K562 (cell line): ENCODE measurements at regions not wholly inside any gene's neighbourhood (a gene's known extent, or its start where the extent isn't known, plus 50 kb on each side); places are given as distances from the start of the nearest gene placed in this dataset.

Experiments
- CBX3 ChIP-seq, 2 experiments: IDR thresholded peaks; 1 replicate in 1 of 2; 2 replicates in 1 of 2; pipeline ENCODE4 v1.6.1; 2012; ENCODE audit warnings: inconsistent platforms in 2 of 2, low read length in 2 of 2, borderline replicate concordance in 1 of 2, control low read depth in 1 of 2
- CTCF ChIP-seq, 3 experiments: IDR thresholded peaks in 2 of 3; conservative IDR thresholded peaks in 1 of 3; 2 replicates each; pipeline ENCODE4 v1.5.1; 2011 to 2012; ENCODE audit warnings: low read length in 3 of 3, mild to moderate bottlenecking in 3 of 3, control low read depth in 2 of 3, improper control_type of control experiment in 1 of 3, inconsistent platforms in 1 of 3, low read depth in 1 of 3, mixed read lengths in 1 of 3, moderate library complexity in 1 of 3; ENCODE audit not compliant: insufficient read depth in 2 of 3
- ERF ChIP-seq: fragments of 450-650 bp; formaldehyde crosslinking; IDR thresholded peaks from 2 replicates; pipeline ENCODE4 v1.4.0; 2020; ENCODE audit warnings: mild to moderate bottlenecking, mixed read lengths
- FOXJ3 ChIP-seq: sonication (generic); formaldehyde crosslinking; IDR thresholded peaks from 2 replicates; pipeline ENCODE4 v1.4.0; 2020; ENCODE audit warnings: mild to moderate bottlenecking, missing genetic modification reagents
- JUND ChIP-seq, 2 experiments: IDR thresholded peaks; 2 replicates in 1 of 2; 3 replicates in 1 of 2; pipeline ENCODE4 v1.6.1; 2011; ENCODE audit warnings: borderline replicate concordance in 2 of 2, low read depth in 2 of 2, low read length in 2 of 2, improper control_type of control experiment in 1 of 2, missing biosample characterization in 1 of 2, missing genetic modification characterization in 1 of 2, missing genetic modification reagents in 1 of 2
- KHSRP ChIP-seq: fragments of 450-650 bp; IDR thresholded peaks from 2 replicates; pipeline ENCODE4 v1.6.1; 2017
- MYBL2 ChIP-seq, 2 experiments: fragments of 450-650 bp in 1 of 2; sonication (generic) in 1 of 2; formaldehyde crosslinking in 1 of 2; IDR thresholded peaks; 2 replicates each; pipeline versions ENCODE4 v1.6.1 to v1.8.1; 2017 to 2022; ENCODE audit warnings: borderline replicate concordance in 1 of 2, inconsistent platforms in 1 of 2, low read depth in 1 of 2, mild to moderate bottlenecking in 1 of 2, missing genetic modification reagents in 1 of 2, moderate library complexity in 1 of 2
- NCOR1 ChIP-seq: fragments of 450-650 bp; IDR thresholded peaks from 2 replicates; pipeline ENCODE4 v1.6.1; 2016; ENCODE audit warnings: mild to moderate bottlenecking, moderate library complexity
- POLR2A ChIP-seq: fragments of 450-650 bp; conservative IDR thresholded peaks from 2 replicates; pipeline ENCODE4 v1.6.1; 2016
- ZEB2 ChIP-seq: fragments of 450-650 bp; IDR thresholded peaks from 2 replicates; pipeline ENCODE4 v1.6.1; 2016
- ZNF696 ChIP-seq: fragments of 250-450 bp; sonication (Bioruptor Pico); conservative IDR thresholded peaks from 2 replicates; pipeline ENCODE4 v1.4.0; 2020; ENCODE audit warnings: mild to moderate bottlenecking, moderate library complexity
- TF ChIP-seq, protein P1 (sequence below): sonication (generic); formaldehyde crosslinking; IDR thresholded peaks from 2 replicates; pipeline ENCODE4 v1.8.1; 2022; ENCODE audit warnings: missing genetic modification reagents
- TF ChIP-seq, protein P2 (sequence below): fragments of 450-650 bp; IDR thresholded peaks from 2 replicates; pipeline ENCODE4 v1.6.1; 2018; ENCODE audit not compliant: partially characterized antibody

DNA sequence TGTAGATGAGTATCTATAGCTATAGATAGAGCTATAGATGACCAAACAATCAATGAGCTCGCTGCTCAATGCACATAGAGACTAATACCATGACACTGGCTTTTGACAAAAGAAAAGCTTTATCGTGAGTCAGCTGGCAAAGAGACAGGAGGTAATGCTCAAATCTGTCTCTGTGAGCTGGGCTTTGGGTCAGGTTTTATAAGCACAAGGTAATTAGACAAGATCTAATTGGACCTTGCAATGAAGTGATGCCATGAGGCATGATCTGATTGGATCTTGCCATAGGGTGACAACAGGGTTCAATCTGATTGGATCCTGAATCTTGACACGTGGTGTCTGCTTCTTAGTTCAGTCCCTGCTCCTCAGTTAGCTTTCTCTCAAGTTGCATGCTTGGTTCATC, 180.7 kb upstream of the MXRA5 start:
- TF ChIP-seq, protein P1, sequence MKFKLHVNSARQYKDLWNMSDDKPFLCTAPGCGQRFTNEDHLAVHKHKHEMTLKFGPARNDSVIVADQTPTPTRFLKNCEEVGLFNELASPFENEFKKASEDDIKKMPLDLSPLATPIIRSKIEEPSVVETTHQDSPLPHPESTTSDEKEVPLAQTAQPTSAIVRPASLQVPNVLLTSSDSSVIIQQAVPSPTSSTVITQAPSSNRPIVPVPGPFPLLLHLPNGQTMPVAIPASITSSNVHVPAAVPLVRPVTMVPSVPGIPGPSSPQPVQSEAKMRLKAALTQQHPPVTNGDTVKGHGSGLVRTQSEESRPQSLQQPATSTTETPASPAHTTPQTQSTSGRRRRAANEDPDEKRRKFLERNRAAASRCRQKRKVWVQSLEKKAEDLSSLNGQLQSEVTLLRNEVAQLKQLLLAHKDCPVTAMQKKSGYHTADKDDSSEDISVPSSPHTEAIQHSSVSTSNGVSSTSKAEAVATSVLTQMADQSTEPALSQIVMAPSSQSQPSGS = no peak
- TF ChIP-seq FOXJ3 (no peak), CTCF (IDR thresholded peaks at IDR 0.05 in 2 of 3, conservative IDR thresholded peaks at IDR 0.05 in 1 of 3; ENCODE audit: insufficient read depth in 2 of 3, low read depth in 1 of 3, low read length in 3 of 3) (no peak), CBX3 (IDR thresholded peaks at IDR 0.05; ENCODE audit: borderline replicate concordance in 1 of 2, low read length in 2 of 2) (no peak), ERF (CRISPR knock-in tag) (no peak), NCOR1 (no peak), KHSRP (no peak), ZEB2 (no peak), MYBL2 (IDR thresholded peaks at IDR 0.05; ENCODE audit: low read depth) (no peak), MYBL2 (CRISPR knock-in tag; IDR thresholded peaks at IDR 0.05; ENCODE audit: borderline replicate concordance) (no peak), POLR2A (no peak), JUND (IDR thresholded peaks at IDR 0.05; ENCODE audit: borderline replicate concordance, low read depth, low read length) (no peak), JUND (tag; IDR thresholded peaks at IDR 0.05; ENCODE audit: borderline replicate concordance, low read depth, low read length) (no peak), ZNF696 (CRISPR knock-in tag) (no peak)
- TF ChIP-seq, protein P2, sequence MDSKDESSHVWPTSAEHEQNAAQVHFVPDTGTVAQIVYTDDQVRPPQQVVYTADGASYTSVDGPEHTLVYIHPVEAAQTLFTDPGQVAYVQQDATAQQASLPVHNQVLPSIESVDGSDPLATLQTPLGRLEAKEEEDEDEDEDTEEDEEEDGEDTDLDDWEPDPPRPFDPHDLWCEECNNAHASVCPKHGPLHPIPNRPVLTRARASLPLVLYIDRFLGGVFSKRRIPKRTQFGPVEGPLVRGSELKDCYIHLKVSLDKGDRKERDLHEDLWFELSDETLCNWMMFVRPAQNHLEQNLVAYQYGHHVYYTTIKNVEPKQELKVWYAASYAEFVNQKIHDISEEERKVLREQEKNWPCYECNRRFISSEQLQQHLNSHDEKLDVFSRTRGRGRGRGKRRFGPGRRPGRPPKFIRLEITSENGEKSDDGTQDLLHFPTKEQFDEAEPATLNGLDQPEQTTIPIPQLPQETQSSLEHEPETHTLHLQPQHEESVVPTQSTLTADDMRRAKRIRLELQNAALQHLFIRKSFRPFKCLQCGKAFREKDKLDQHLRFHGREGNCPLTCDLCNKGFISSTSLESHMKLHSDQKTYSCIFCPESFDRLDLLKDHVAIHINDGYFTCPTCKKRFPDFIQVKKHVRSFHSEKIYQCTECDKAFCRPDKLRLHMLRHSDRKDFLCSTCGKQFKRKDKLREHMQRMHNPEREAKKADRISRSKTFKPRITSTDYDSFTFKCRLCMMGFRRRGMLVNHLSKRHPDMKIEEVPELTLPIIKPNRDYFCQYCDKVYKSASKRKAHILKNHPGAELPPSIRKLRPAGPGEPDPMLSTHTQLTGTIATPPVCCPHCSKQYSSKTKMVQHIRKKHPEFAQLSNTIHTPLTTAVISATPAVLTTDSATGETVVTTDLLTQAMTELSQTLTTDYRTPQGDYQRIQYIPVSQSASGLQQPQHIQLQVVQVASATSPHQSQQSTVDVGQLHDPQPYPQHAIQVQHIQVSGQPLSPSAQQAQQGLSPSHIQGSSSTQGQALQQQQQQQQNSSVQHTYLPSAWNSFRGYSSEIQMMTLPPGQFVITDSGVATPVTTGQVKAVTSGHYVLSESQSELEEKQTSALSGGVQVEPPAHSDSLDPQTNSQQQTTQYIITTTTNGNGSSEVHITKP = no peak
